Astrocyte (in vitro differentiated cells and primary cell): ENCODE measurements at regions not wholly inside any gene's neighbourhood (a gene's known extent, or its start where the extent isn't known, plus 50 kb on each side); places are given as distances from the start of the nearest gene placed in this dataset.

Experiments
- DNase-seq: peaks from one replicate; pipeline ENCODE4 v3.0.0-alpha.2; 2010; ENCODE audit warnings: low read depth
- FAIRE-seq: peaks from 2 replicates; lab custom pipeline; 2011; peaks lifted over from hg19 to GRCh38; lab: Jason Lieb, UNC
- H2AFZ ChIP-seq: 2 replicates; pipeline ENCODE4 v1.6.0; 2012; ENCODE audit warnings: low read depth, low read length, inconsistent platforms
- H3K27ac ChIP-seq: 2 replicates; pipeline ENCODE4 v1.5.1; 2011; ENCODE audit warnings: low read depth, low read length, inconsistent platforms
- H3K27me3 ChIP-seq: 2 replicates; pipeline ENCODE4 v1.6.0; 2011; ENCODE audit warnings: low read length, inconsistent platforms; ENCODE audit not compliant: insufficient read depth
- H3K36me3 ChIP-seq: 2 replicates; pipeline ENCODE4 v1.5.1; 2011; ENCODE audit warnings: low read length, inconsistent platforms; ENCODE audit not compliant: insufficient read depth
- H3K4me1 ChIP-seq: 2 replicates; pipeline ENCODE4 v1.5.1; 2011; ENCODE audit warnings: low read length, inconsistent platforms; ENCODE audit not compliant: insufficient read depth
- H3K4me2 ChIP-seq: 2 replicates; pipeline ENCODE4 v1.6.0; 2012; ENCODE audit warnings: low read length, inconsistent platforms
- H3K4me3 ChIP-seq: 2 replicates; pipeline ENCODE4 v1.5.1; 2011; ENCODE audit warnings: low read depth, mild to moderate bottlenecking, low read length, inconsistent platforms; ENCODE audit not compliant: insufficient read depth
- H3K79me2 ChIP-seq: 2 replicates; pipeline ENCODE4 v1.6.0; 2012; ENCODE audit warnings: mild to moderate bottlenecking, low read length, inconsistent platforms; ENCODE audit not compliant: insufficient read depth
- H3K9ac ChIP-seq: 2 replicates; pipeline ENCODE4 v1.6.0; 2012; ENCODE audit warnings: mild to moderate bottlenecking, low read length, inconsistent platforms
- H3K9me3 ChIP-seq: 2 replicates; pipeline ENCODE4 v1.5.1; 2012; ENCODE audit warnings: low read depth, mild to moderate bottlenecking, low read length, inconsistent platforms; ENCODE audit not compliant: insufficient read depth
- H4K20me1 ChIP-seq: 2 replicates; pipeline ENCODE4 v1.6.0; 2012; ENCODE audit warnings: low read length, inconsistent platforms; ENCODE audit not compliant: insufficient read depth
- H3K27ac Mint-ChIP-seq: one replicate; pipeline ENCODE4 v1.8.0; 2021; ENCODE audit warnings: mild to moderate bottlenecking, mixed read lengths; ENCODE audit not compliant: unreplicated experiment
- H3K27me3 Mint-ChIP-seq: one replicate; pipeline ENCODE4 v1.8.0; 2021; ENCODE audit warnings: low read depth, mixed read lengths; ENCODE audit not compliant: unreplicated experiment
- H3K36me3 Mint-ChIP-seq: one replicate; pipeline ENCODE4 v1.8.0; 2021; ENCODE audit warnings: low read depth, mixed read lengths; ENCODE audit not compliant: unreplicated experiment
- H3K4me1 Mint-ChIP-seq: one replicate; pipeline ENCODE4 v1.8.0; 2021; ENCODE audit warnings: low read depth, mixed read lengths; ENCODE audit not compliant: unreplicated experiment
- H3K4me3 Mint-ChIP-seq: one replicate; pipeline ENCODE4 v1.8.0; 2021; ENCODE audit warnings: mild to moderate bottlenecking, moderate library complexity, mixed read lengths; ENCODE audit not compliant: unreplicated experiment
- H3K9me3 Mint-ChIP-seq: one replicate; pipeline ENCODE4 v1.8.0; 2021; ENCODE audit warnings: mild to moderate bottlenecking, mixed read lengths; ENCODE audit not compliant: unreplicated experiment
- CTCF ChIP-seq: IDR thresholded peaks from 2 replicates; pipeline ENCODE4 v1.5.1; 2011; ENCODE audit warnings: low read depth, mild to moderate bottlenecking, inconsistent platforms, low read length, moderate library complexity; ENCODE audit not compliant: insufficient read depth
- EZH2 ChIP-seq: IDR thresholded peaks from 2 replicates; pipeline ENCODE4 v1.6.1; 2012; ENCODE audit warnings: mild to moderate bottlenecking, low read length, inconsistent platforms; ENCODE audit not compliant: insufficient read depth

GRCh38 chr4:140257461-140258305 lies 103.7 kb upstream of the MAML3 start:
- Histone ChIP-seq H4K20me1 (no peaks in the 10 kb centered on the region), H3K36me3 (no peaks in the 10 kb centered on the region), H3K4me3 (no peak overlapping the region), H3K27ac (peak overlapping the region; percentile 12), H3K9me3 (no peaks in the 10 kb centered on the region), H3K79me2 (no peaks in the 10 kb centered on the region), H3K9ac (peak overlapping the region; percentile 27), H3K4me1 (peaks cover 51% of the 10 kb centered on the region), H2AFZ (no peak overlapping the region), H3K4me2 (peak overlapping the region; percentile 26), H3K27me3 (no peaks in the 10 kb centered on the region)
- Mint-ChIP-seq H3K4me1 (peaks cover 56% of the 10 kb centered on the region), H3K9me3 (peaks cover 2% of the 10 kb centered on the region), H3K27me3 (no peaks in the 10 kb centered on the region), H3K36me3 (no peaks in the 10 kb centered on the region), H3K27ac (peak overlapping the region; percentile 79), H3K4me3 (no peak overlapping the region)
- TF ChIP-seq EZH2 (no peak), CTCF (no peak)
- FAIRE-seq (no peak), DNase-seq (peak; percentile 18)

GRCh38 chr4:140256941-140257340 lies 103.0 kb upstream of the MAML3 start:
- Histone ChIP-seq H3K27ac (peak overlapping the region; percentile 12), H3K4me2 (peak overlapping the region; percentile 26), H3K36me3 (no peaks in the 10 kb centered on the region), H3K79me2 (no peaks in the 10 kb centered on the region), H2AFZ (no peak overlapping the region), H3K4me3 (no peak overlapping the region), H3K4me1 (peaks cover 57% of the 10 kb centered on the region), H3K27me3 (no peaks in the 10 kb centered on the region), H3K9me3 (no peaks in the 10 kb centered on the region), H4K20me1 (no peaks in the 10 kb centered on the region), H3K9ac (peak overlapping the region; percentile 27)
- TF ChIP-seq CTCF: no peak
- TF ChIP-seq EZH2: no peak
- peak; percentile 47 for DNase-seq
- peaks cover 2% of the 10 kb centered on the region for H3K9me3 Mint-ChIP-seq
- H3K36me3 Mint-ChIP-seq: no peaks in the 10 kb centered on the region
- H3K27ac Mint-ChIP-seq: peak overlapping the region; percentile 79
- H3K27me3 Mint-ChIP-seq: no peaks in the 10 kb centered on the region
- FAIRE-seq: no peak
- no peak overlapping the region for H3K4me3 Mint-ChIP-seq
- peaks cover 57% of the 10 kb centered on the region for H3K4me1 Mint-ChIP-seq

- no peak overlapping the region for H3K9ac ChIP-seq
- H3K4me3 ChIP-seq: no peak overlapping the region
- no peaks in the 10 kb centered on the region for H3K9me3 ChIP-seq
- H3K9me3 Mint-ChIP-seq: peaks cover 2% of the 10 kb centered on the region
- H3K4me1 Mint-ChIP-seq: peaks cover 60% of the 10 kb centered on the region
- peak; percentile 54 for DNase-seq
- no peaks in the 10 kb centered on the region for H3K79me2 ChIP-seq
- no peaks in the 10 kb centered on the region for H3K27me3 ChIP-seq
- no peak overlapping the region for H2AFZ ChIP-seq
- H4K20me1 ChIP-seq: no peaks in the 10 kb centered on the region
- no peaks in the 10 kb centered on the region for H3K36me3 Mint-ChIP-seq
- H3K4me2 ChIP-seq: peak overlapping the region; percentile 26
- peaks cover 58% of the 10 kb centered on the region for H3K4me1 ChIP-seq
- H3K4me3 Mint-ChIP-seq: no peak overlapping the region
- FAIRE-seq: no peak
- H3K27ac ChIP-seq: peak overlapping the region; percentile 15
- no peaks in the 10 kb centered on the region for H3K36me3 ChIP-seq
- TF ChIP-seq EZH2 (no peak), CTCF (no peak)
- H3K27ac Mint-ChIP-seq: peak overlapping the region; percentile 50
- no peaks in the 10 kb centered on the region for H3K27me3 Mint-ChIP-seq
Observed at GRCh38 chr4:140256335-140256734, 102.4 kb upstream of the MAML3 start.
